Right atrium auricular region (tissue), 2 donors: ENCODE measurements at regions not wholly inside any gene's neighbourhood (a gene's known extent, or its start where the extent isn't known, plus 50 kb on each side); places are given as distances from the start of the nearest gene placed in this dataset.

Experiments
- DNase-seq: peaks from one replicate; pipeline ENCODE4 v3.0.0-alpha.2; 2019; ENCODE audit warnings: low spot score
- H3K27ac ChIP-seq, 2 donors: fragments of 200-600 bp; sonication (generic); 1 replicate in 1 of 2; 2 replicates in 1 of 2; pipeline ENCODE4 v1.5.1; 2016 to 2019
- H3K27me3 ChIP-seq, 2 donors: fragments of 200-600 bp; sonication (generic); one replicate each; pipeline versions ENCODE4 v1.5.1 to v1.6.0; 2017 to 2019
- H3K36me3 ChIP-seq: fragments of 200-600 bp; sonication (generic); one replicate; pipeline ENCODE4 v1.5.1; 2016
- H3K4me1 ChIP-seq, 2 donors: fragments of 200-600 bp; sonication (generic); one replicate each; pipeline versions ENCODE4 v1.5.1 to v1.6.0; 2017 to 2019
- H3K4me3 ChIP-seq, 2 donors: fragments of 200-600 bp; sonication (generic); 1 replicate in 1 of 2; 2 replicates in 1 of 2; pipeline ENCODE4 v1.5.1; 2017 to 2019; ENCODE audit warnings: mild to moderate bottlenecking in 1 of 2, moderate library complexity in 1 of 2
- H3K9me3 ChIP-seq, 2 donors: fragments of 200-600 bp; sonication (generic); one replicate each; pipeline ENCODE4 v1.5.1; 2019
- TF ChIP-seq, protein P1 (sequence below), 2 donors: fragments of 200-600 bp; sonication (generic); IDR thresholded peaks; one replicate each; pipeline ENCODE4 v1.5.1; 2019; ENCODE audit warnings: antibody characterized with exemption in 2 of 2

DNA sequence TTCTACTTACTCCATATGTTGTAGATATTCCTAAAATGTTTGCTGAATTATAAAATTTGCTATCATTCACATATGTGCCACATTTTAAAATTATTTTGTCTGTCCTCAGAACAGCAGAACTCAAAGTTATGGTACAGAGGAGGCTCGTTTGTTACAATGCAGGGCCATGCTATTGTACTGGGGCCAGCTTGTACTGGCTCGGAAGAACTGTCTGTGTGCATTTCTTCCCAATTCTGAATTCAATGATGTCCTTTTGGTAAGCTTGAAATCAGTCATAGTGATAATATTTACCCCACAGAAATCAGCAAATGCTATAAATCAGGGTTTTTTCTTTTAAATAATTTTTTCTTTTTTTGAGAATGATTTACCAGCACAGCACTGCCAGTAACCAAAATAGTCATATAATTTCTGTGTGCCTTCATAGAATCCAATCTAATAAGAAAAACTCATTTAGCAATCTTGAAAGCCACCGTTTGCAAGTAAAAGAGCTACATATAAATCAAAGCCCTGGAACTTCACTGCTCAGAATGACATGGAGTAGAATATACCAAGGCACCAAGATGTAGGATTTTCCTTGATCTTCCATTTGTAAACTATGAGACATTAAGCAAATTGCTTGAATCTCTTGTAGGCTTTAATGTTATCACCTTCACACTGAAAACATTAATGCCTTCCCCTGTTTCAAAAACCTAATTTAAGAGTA, 90.7 kb upstream of the EPHA4 start:
- Histone ChIP-seq H3K4me3 (no peak overlapping the region), H3K9me3 (no peaks in the 10 kb centered on the region), H3K27me3 (no peaks in the 10 kb centered on the region), H3K36me3 (no peaks in the 10 kb centered on the region), H3K27ac (no peak overlapping the region), H3K4me1 (no peaks in the 10 kb centered on the region)
- TF ChIP-seq, protein P1, sequence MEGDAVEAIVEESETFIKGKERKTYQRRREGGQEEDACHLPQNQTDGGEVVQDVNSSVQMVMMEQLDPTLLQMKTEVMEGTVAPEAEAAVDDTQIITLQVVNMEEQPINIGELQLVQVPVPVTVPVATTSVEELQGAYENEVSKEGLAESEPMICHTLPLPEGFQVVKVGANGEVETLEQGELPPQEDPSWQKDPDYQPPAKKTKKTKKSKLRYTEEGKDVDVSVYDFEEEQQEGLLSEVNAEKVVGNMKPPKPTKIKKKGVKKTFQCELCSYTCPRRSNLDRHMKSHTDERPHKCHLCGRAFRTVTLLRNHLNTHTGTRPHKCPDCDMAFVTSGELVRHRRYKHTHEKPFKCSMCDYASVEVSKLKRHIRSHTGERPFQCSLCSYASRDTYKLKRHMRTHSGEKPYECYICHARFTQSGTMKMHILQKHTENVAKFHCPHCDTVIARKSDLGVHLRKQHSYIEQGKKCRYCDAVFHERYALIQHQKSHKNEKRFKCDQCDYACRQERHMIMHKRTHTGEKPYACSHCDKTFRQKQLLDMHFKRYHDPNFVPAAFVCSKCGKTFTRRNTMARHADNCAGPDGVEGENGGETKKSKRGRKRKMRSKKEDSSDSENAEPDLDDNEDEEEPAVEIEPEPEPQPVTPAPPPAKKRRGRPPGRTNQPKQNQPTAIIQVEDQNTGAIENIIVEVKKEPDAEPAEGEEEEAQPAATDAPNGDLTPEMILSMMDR (IDR thresholded peaks at IDR 0.05) = no peak
- DNase-seq = no peak

DNA sequence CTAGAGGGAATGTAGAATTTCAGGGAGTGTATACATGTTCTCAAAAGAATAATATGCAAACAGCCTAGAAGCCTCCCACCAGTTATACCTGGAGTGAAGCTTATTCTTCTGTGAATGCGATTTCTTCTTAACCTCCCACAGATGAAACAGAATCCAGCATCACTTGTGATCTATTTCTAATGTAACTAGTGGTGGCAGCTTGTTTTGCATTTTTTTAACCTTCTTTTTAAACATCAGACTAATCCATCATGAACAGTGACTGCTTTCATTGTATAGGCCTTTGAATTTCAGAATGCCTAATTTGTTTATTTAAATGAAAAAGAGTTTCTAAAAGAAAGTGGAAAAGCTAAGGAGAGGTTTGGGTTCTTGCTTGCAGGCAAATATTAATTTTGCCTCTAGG, 85.7 kb upstream of the EPHA4 start:
- no peak overlapping the region for H3K4me3 ChIP-seq
- H3K27me3 ChIP-seq = no peaks in the 10 kb centered on the region
- H3K4me1 ChIP-seq = no peaks in the 10 kb centered on the region
- no peak overlapping the region for H3K27ac ChIP-seq
- no peak for DNase-seq
- no peaks in the 10 kb centered on the region for H3K9me3 ChIP-seq
- no peaks in the 10 kb centered on the region for H3K36me3 ChIP-seq
- TF ChIP-seq, protein P1 (IDR thresholded peaks at IDR 0.05) = no peak

DNA sequence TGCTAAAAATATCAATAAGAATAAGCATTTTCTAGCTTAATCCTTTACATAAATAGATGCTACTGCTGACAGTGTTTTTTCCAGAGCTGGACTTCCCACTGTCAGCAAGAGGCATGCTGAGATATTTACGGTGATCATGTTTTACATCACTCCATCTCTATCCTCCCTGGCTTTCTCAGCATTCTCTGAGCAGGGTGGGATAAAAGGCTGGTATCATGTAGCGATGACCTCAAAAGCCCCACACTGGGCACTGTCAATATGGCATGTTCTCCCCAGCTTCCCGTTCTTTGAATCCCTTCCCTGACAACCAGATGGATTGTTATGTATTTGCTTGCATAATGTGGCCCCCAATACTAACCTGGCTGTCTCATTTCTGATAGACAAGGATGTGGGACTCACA, 83.2 kb upstream of the EPHA4 start:
- DNase-seq = no peak
- TF ChIP-seq, protein P1 (IDR thresholded peaks at IDR 0.05) = no peak
- no peaks in the 10 kb centered on the region for H3K27me3 ChIP-seq
- no peaks in the 10 kb centered on the region for H3K9me3 ChIP-seq
- H3K4me3 ChIP-seq = no peak overlapping the region
- no peak overlapping the region for H3K27ac ChIP-seq
- H3K36me3 ChIP-seq = no peaks in the 10 kb centered on the region
- no peaks in the 10 kb centered on the region for H3K4me1 ChIP-seq

DNA sequence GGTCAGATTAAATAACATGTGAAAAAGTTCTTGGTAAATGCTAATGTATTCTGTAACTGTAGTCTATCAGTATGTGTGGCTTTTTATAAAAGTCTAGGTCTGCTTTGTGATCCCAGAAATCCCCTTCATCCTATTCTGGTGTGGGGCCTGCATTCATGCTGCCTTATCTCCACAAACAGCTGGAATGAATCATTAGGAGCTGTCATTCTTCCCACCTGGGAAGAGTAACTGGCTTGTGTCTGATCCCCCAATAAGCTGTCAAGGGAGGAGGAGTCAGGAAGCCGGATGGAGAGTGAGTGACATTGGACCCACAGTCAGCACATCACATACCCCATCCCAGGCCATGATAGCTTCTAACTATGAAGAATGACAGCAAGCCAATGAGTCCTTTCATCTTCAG, 81.1 kb upstream of the EPHA4 start:
- no peaks in the 10 kb centered on the region for H3K4me1 ChIP-seq
- H3K4me3 ChIP-seq = no peak overlapping the region
- no peak overlapping the region for H3K27ac ChIP-seq
- H3K36me3 ChIP-seq = no peaks in the 10 kb centered on the region
- TF ChIP-seq, protein P1 (IDR thresholded peaks at IDR 0.05) = no peak
- no peak for DNase-seq
- H3K9me3 ChIP-seq = no peaks in the 10 kb centered on the region
- H3K27me3 ChIP-seq = no peaks in the 10 kb centered on the region

DNA sequence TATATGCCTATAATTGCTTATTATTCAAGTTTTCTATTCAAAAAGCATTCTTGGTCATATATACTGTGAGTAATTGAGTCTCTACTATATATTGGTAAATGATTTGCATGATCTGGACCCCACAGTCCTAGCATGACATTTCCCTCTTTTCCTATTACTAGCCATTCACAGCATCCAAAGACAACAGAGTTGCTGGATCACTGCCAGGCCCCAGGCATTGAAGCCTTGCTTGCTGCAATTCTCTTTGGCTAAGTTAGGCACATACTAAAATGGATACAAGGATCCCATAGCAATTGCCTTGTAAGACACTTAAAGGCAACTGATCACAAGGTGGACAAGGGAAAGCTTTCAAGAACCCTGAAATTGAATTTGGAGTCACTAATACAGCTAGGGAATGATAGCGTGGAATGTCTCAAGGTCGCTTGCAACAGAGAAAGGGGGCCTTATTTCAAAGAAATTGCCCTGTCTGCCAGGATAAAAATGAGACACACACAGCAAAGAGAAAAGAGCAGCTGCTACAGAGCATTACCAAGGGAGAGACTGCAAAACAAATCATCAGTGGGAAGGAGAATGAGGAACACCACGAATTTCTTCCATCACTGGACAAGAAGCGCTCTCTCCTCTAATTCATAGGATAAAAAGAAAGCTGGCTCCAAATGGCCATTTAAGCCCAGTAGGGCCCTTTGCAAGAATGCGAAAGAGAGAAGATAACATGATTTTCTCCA, 77.1 kb upstream of the EPHA4 start:
- Histone ChIP-seq H3K4me3 (no peak overlapping the region), H3K36me3 (no peaks in the 10 kb centered on the region), H3K4me1 (no peaks in the 10 kb centered on the region), H3K27ac (no peak overlapping the region), H3K9me3 (no peaks in the 10 kb centered on the region), H3K27me3 (no peaks in the 10 kb centered on the region)
- TF ChIP-seq, protein P1 (IDR thresholded peaks at IDR 0.05) = no peak
- no peak for DNase-seq
